NT2/D1 (cell line): ENCODE measurements at regions not wholly inside any gene's neighbourhood (a gene's known extent, or its start where the extent isn't known, plus 50 kb on each side); places are given as distances from the start of the nearest gene placed in this dataset.

ENCODE experiments used
- DNase-seq: peaks from one replicate; pipeline ENCODE4 v3.0.0-alpha.2; 2011; ENCODE audit warnings: low read depth, low spot score
- H3K27me3 ChIP-seq: 2 replicates; pipeline ENCODE4 v1.6.0; 2011; ENCODE audit warnings: mild to moderate bottlenecking; ENCODE audit not compliant: insufficient read length, insufficient read depth
- H3K36me3 ChIP-seq: 2 replicates; pipeline ENCODE4 v1.6.1; 2011; ENCODE audit warnings: mild to moderate bottlenecking, low read length, mixed read lengths; ENCODE audit not compliant: insufficient read depth, insufficient read length
- H3K4me1 ChIP-seq: 2 replicates; pipeline ENCODE4 v1.5.1; 2011; ENCODE audit not compliant: insufficient read depth, insufficient read length
- H3K4me3 ChIP-seq: 2 replicates; pipeline ENCODE4 v1.5.1; 2011; ENCODE audit warnings: low read depth; ENCODE audit not compliant: insufficient read length
- H3K9ac ChIP-seq: 2 replicates; pipeline ENCODE4 v1.6.0; 2011; ENCODE audit warnings: low read depth; ENCODE audit not compliant: insufficient read length
- H3K9me3 ChIP-seq: 2 replicates; pipeline ENCODE4 v1.5.1; 2011; ENCODE audit warnings: mild to moderate bottlenecking, low read length; ENCODE audit not compliant: insufficient read depth
- SUZ12 ChIP-seq: IDR thresholded peaks from 2 replicates; pipeline ENCODE4 v1.6.1; 2011; ENCODE audit not compliant: insufficient read length, insufficient read depth; ENCODE audit errors: extremely low read depth
- YY1 ChIP-seq: IDR thresholded peaks from 2 replicates; pipeline ENCODE4 v1.6.1; 2011; ENCODE audit not compliant: insufficient read length, insufficient read depth
- ZNF274 ChIP-seq: IDR thresholded peaks from 2 replicates; pipeline ENCODE4 v1.6.1; 2011; ENCODE audit warnings: mild to moderate bottlenecking, low read depth, low read length

GRCh38 chr1:194151056-194151455 lies 964.6 kb upstream of the B3GALT2 start:
- no peaks in the 10 kb centered on the region for H3K9me3 ChIP-seq
- TF ChIP-seq ZNF274 (no peak), SUZ12 (no peak), YY1 (no peak)
- H3K36me3 ChIP-seq = no peaks in the 10 kb centered on the region
- DNase-seq = no peak
- H3K4me3 ChIP-seq = no peak overlapping the region
- H3K27me3 ChIP-seq = no peaks in the 10 kb centered on the region
- H3K9ac ChIP-seq = no peak overlapping the region
- H3K4me1 ChIP-seq = no peaks in the 10 kb centered on the region

GRCh38 chr1:194150242-194150641 lies 963.8 kb upstream of the B3GALT2 start:
- Histone ChIP-seq H3K9ac (no peak overlapping the region), H3K4me1 (no peaks in the 10 kb centered on the region), H3K4me3 (no peak overlapping the region), H3K27me3 (no peaks in the 10 kb centered on the region), H3K9me3 (no peaks in the 10 kb centered on the region), H3K36me3 (no peaks in the 10 kb centered on the region)
- TF ChIP-seq YY1 (no peak), ZNF274 (no peak), SUZ12 (no peak)
- DNase-seq = no peak

GRCh38 chr1:194133152-194133551 lies 946.7 kb upstream of the B3GALT2 start:
- Histone ChIP-seq H3K9ac (no peak overlapping the region), H3K27me3 (no peaks in the 10 kb centered on the region), H3K36me3 (no peaks in the 10 kb centered on the region), H3K4me3 (no peak overlapping the region), H3K9me3 (no peaks in the 10 kb centered on the region), H3K4me1 (no peaks in the 10 kb centered on the region)
- no peak for TF ChIP-seq ZNF274
- TF ChIP-seq SUZ12 = no peak
- no peak for TF ChIP-seq YY1
- DNase-seq = no peak

DNA sequence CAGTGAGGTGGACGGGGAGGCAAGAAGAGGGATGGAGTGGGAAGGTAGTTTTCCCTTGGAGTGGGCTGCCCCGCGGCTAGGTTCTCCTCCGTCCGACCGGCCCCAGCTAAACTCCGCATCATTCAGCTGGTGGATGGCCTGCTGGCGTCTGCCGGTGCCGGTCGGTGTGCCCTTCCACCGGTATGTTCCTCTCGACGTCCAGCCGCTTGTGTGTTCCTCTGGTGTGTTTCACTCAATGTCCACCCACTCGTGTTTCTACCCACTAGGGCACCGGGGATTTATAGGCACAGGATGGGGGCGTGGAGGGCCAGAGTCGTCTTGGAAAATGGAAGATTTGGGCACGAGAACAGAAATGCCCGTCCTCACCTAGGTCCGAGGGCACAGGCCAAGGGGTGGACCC lies 931.7 kb upstream of the B3GALT2 start:
- Histone ChIP-seq H3K9me3 (no peaks in the 10 kb centered on the region), H3K9ac (no peak overlapping the region), H3K27me3 (no peaks in the 10 kb centered on the region), H3K36me3 (no peaks in the 10 kb centered on the region), H3K4me1 (no peaks in the 10 kb centered on the region), H3K4me3 (no peak overlapping the region)
- DNase-seq = no peak
- TF ChIP-seq SUZ12 = no peak
- no peak for TF ChIP-seq ZNF274
- TF ChIP-seq YY1 = no peak

DNA sequence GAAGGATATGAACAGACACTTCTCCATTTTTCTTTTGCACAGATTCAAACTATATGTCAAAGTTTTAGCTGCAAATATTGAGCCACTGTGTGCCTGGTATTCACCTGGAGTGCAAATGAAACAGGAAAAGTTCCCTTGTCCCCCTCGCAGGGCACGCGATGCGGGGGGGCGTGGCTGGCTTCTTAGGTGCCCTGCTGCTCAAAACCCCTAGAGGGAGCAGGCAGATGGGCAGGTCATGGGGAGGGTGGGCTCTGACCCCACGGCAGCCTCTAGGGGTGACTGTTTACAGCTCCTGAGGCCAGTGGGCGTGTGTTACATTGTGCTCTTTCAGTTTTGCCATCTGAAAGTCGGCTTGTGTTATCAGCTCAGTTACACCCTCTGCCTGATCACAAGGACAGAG lies 931.2 kb upstream of the B3GALT2 start:
- H3K9ac ChIP-seq = no peak overlapping the region
- no peaks in the 10 kb centered on the region for H3K4me1 ChIP-seq
- H3K4me3 ChIP-seq = no peak overlapping the region
- no peak for TF ChIP-seq SUZ12
- TF ChIP-seq ZNF274 = no peak
- TF ChIP-seq YY1 = no peak
- peak; percentile 48 for DNase-seq
- no peaks in the 10 kb centered on the region for H3K27me3 ChIP-seq
- H3K9me3 ChIP-seq = no peaks in the 10 kb centered on the region
- H3K36me3 ChIP-seq = no peaks in the 10 kb centered on the region

DNA sequence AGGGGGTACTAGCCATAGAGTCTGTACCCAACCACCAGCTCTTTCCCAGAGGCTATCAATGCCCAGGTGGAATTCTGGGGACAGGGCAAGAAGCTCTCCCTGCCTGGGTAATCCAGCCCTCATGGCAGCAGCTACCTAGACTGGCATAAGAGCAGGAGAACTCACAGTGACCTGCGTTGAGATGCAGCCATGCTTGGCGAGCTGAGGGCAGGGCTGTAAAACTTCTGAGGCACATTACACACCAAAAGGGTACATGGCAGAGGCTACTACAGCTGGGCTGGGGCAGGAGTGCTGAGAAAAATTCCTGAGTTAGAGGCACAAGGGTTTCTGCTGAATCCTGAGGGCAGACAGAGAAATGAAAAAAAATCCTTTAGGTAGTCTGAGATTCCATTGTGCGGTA lies 927.9 kb upstream of the B3GALT2 start:
- Histone ChIP-seq H3K4me1 (no peaks in the 10 kb centered on the region), H3K4me3 (no peak overlapping the region), H3K9ac (no peak overlapping the region), H3K27me3 (no peaks in the 10 kb centered on the region), H3K9me3 (no peaks in the 10 kb centered on the region), H3K36me3 (no peaks in the 10 kb centered on the region)
- no peak for DNase-seq
- no peak for TF ChIP-seq SUZ12
- no peak for TF ChIP-seq ZNF274
- no peak for TF ChIP-seq YY1

- no peaks in the 10 kb centered on the region for H3K36me3 ChIP-seq
- TF ChIP-seq SUZ12 = no peak
- TF ChIP-seq YY1 = no peak
- no peak for TF ChIP-seq ZNF274
- no peak overlapping the region for H3K9ac ChIP-seq
- H3K4me1 ChIP-seq = no peaks in the 10 kb centered on the region
- H3K27me3 ChIP-seq = no peaks in the 10 kb centered on the region
- no peak for DNase-seq
- H3K9me3 ChIP-seq = no peaks in the 10 kb centered on the region
- no peak overlapping the region for H3K4me3 ChIP-seq
Measured at GRCh38 chr1:194105381-194105780, 919.0 kb upstream of the B3GALT2 start.

GRCh38 chr1:194104247-194104844 lies 917.9 kb upstream of the B3GALT2 start:
- Histone ChIP-seq H3K4me3 (no peak overlapping the region), H3K36me3 (no peaks in the 10 kb centered on the region), H3K9ac (no peak overlapping the region), H3K9me3 (no peaks in the 10 kb centered on the region), H3K4me1 (no peaks in the 10 kb centered on the region), H3K27me3 (no peaks in the 10 kb centered on the region)
- DNase-seq = no peak
- TF ChIP-seq SUZ12 = no peak
- no peak for TF ChIP-seq ZNF274
- TF ChIP-seq YY1 = no peak
